ENCODE measurements at regions not wholly inside any gene's neighbourhood (a gene's known extent, or its start where the extent isn't known, plus 50 kb on each side); places are given as distances from the start of the nearest gene placed in this dataset.

DNA sequence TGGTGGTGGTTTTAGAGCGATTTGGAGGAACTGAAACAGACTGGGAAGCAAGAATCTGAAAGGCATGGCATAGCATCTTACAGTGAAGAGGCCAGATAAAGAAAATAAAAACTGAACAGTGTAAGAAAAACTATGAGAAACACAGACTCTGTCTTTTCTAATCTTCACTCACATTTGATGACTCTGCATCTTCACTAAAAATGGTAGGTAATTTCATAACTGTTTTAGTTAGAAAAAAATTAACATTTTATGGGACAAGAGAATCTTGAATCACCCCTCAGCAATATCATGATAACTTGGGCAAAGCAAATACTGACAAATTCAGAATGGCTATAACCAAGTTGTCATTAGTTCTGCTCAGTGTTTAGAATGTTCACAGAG is 812.6 kb downstream of the MCTP2 start (continued):
- no peak for TF ChIP-seq CHD7 (IDR thresholded peaks at IDR 0.05; ENCODE audit: insufficient replicate concordance, low read length)
- no peak for TF ChIP-seq HDAC2 (IDR thresholded peaks at IDR 0.05; ENCODE audit: borderline replicate concordance in 1 of 2, low read depth in 2 of 2, low read length in 2 of 2)
- TF ChIP-seq TAF7 (optimal IDR thresholded peaks at IDR 0.05; ENCODE audit: borderline replicate concordance, low read depth, low read length), result no peak
- TF ChIP-seq USF2 (IDR thresholded peaks at IDR 0.05; ENCODE audit: low read length), result no peak
- no peak for TF ChIP-seq BCL11A (IDR thresholded peaks at IDR 0.05; ENCODE audit: low read depth in 2 of 2, low read length in 2 of 2)
- TF ChIP-seq BRCA1 (IDR thresholded peaks at IDR 0.05; ENCODE audit: low read depth, low read length), result no peak
- no peak for TF ChIP-seq TCF12 (IDR thresholded peaks at IDR 0.05; ENCODE audit: low read depth, low read length)
- no peak for TF ChIP-seq JUND (IDR thresholded peaks at IDR 0.05; ENCODE audit: low read length)
- TF ChIP-seq, protein P1, sequence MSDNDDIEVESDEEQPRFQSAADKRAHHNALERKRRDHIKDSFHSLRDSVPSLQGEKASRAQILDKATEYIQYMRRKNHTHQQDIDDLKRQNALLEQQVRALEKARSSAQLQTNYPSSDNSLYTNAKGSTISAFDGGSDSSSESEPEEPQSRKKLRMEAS (IDR thresholded peaks at IDR 0.05), result no peak

All from H1 (cell line).